CD14-positive monocyte (primary cell): ENCODE measurements at regions not wholly inside any gene's neighbourhood (a gene's known extent, or its start where the extent isn't known, plus 50 kb on each side); places are given as distances from the start of the nearest gene placed in this dataset.

Source experiments
- DNase-seq, 3 donors: peaks; one replicate each; pipeline ENCODE4 v3.0.0-alpha.2; 2011 to 2022
- H2AFZ ChIP-seq: 2 replicates; pipeline ENCODE4 v1.6.0; 2012; ENCODE audit warnings: mild to moderate bottlenecking, low read depth, low read length, inconsistent platforms; ENCODE audit not compliant: insufficient read depth, poor library complexity, severe bottlenecking
- H3K27ac ChIP-seq, 2 donors: 1 replicate in 1 of 2; 2 replicates in 1 of 2; pipeline ENCODE4 v1.5.1; 2012 to 2013; ENCODE audit warnings: low read length in 2 of 2, control low read depth in 1 of 2, inconsistent platforms in 1 of 2, low read depth in 1 of 2, mild to moderate bottlenecking in 1 of 2
- H3K27me3 ChIP-seq, 2 donors: one replicate each; pipeline versions ENCODE4 v1.6.0 to v1.6.1; 2011 to 2013; ENCODE audit warnings: low read length in 2 of 2; ENCODE audit not compliant: control insufficient read depth in 2 of 2, insufficient read depth in 2 of 2
- H3K36me3 ChIP-seq, 2 donors: replicated peaks in 1 of 2; 1 replicate in 1 of 2; 2 replicates in 1 of 2; pipeline versions ENCODE4 v1.5.1 to v1.6.1; 2012 to 2013; ENCODE audit warnings: low read length in 2 of 2, control low read depth in 1 of 2, inconsistent platforms in 1 of 2, mild to moderate bottlenecking in 1 of 2; ENCODE audit not compliant: insufficient read depth in 2 of 2, control insufficient read depth in 1 of 2
- H3K4me1 ChIP-seq, 2 donors: 1 replicate in 1 of 2; 2 replicates in 1 of 2; pipeline versions ENCODE4 v1.5.1 to v1.6.1; 2012 to 2013; ENCODE audit warnings: low read length in 2 of 2, control low read depth in 1 of 2, inconsistent platforms in 1 of 2, mild to moderate bottlenecking in 1 of 2, moderate library complexity in 1 of 2; ENCODE audit not compliant: insufficient read depth in 2 of 2, control insufficient read depth in 1 of 2
- H3K4me2 ChIP-seq: replicated peaks from 2 replicates; pipeline ENCODE3; 2012; ENCODE audit warnings: low read length, moderate library complexity, mild to moderate bottlenecking; ENCODE audit not compliant: poor library complexity, severe bottlenecking; ENCODE audit errors: extremely low read depth
- H3K4me3 ChIP-seq, 3 experiments: fragments of 200-600 bp in 1 of 3; sonication (generic) in 1 of 3; replicated peaks in 1 of 3; 1 replicate in 2 of 3; 2 replicates in 1 of 3; pipeline ENCODE4 v1.5.1; 2011 to 2013; ENCODE audit warnings: low read length in 3 of 3, mild to moderate bottlenecking in 3 of 3, control low read depth in 2 of 3, low read depth in 2 of 3, inconsistent platforms in 1 of 3, moderate library complexity in 1 of 3
- H3K79me2 ChIP-seq: 2 replicates; pipeline ENCODE4 v1.6.0; 2012; ENCODE audit warnings: mild to moderate bottlenecking, control low read depth, inconsistent platforms, low read length, moderate library complexity; ENCODE audit not compliant: insufficient read depth
- H3K9ac ChIP-seq: 2 replicates; pipeline ENCODE4 v1.6.0; 2017; ENCODE audit warnings: low read length, mild to moderate bottlenecking; ENCODE audit not compliant: insufficient read depth, poor library complexity, severe bottlenecking
- H3K9me3 ChIP-seq, 2 donors: replicated peaks in 1 of 2; 1 replicate in 1 of 2; 2 replicates in 1 of 2; pipeline versions ENCODE4 v1.5.1 to v1.6.1; 2012 to 2013; ENCODE audit warnings: low read length in 2 of 2, control low read depth in 1 of 2; ENCODE audit not compliant: control insufficient read depth in 1 of 2, insufficient read depth in 1 of 2
- H4K20me1 ChIP-seq: 2 replicates; pipeline ENCODE4 v1.6.0; 2012; ENCODE audit warnings: mild to moderate bottlenecking, low read length, control low read depth, moderate library complexity; ENCODE audit not compliant: insufficient read depth
- H3K27ac Mint-ChIP-seq, 7 donors: one replicate each; pipeline ENCODE4 v1.8.0; 2020; ENCODE audit warnings: mild to moderate bottlenecking in 7 of 7, mixed read lengths in 7 of 7, moderate library complexity in 6 of 7, inconsistent platforms in 2 of 7
- H3K27me3 Mint-ChIP-seq, 3 donors: one replicate each; pipeline ENCODE4 v1.8.0; 2021 to 2022; ENCODE audit warnings: low read depth in 3 of 3, mild to moderate bottlenecking in 3 of 3, mixed read lengths in 3 of 3, moderate library complexity in 3 of 3, inconsistent platforms in 1 of 3
- H3K36me3 Mint-ChIP-seq, 2 donors: one replicate each; pipeline ENCODE4 v1.8.0; 2020; ENCODE audit warnings: mixed read lengths in 2 of 2, inconsistent platforms in 1 of 2, mild to moderate bottlenecking in 1 of 2
- H3K4me1 Mint-ChIP-seq: one replicate; pipeline ENCODE4 v1.8.0; 2020; ENCODE audit warnings: mild to moderate bottlenecking, mixed read lengths
- H3K4me3 Mint-ChIP-seq, 2 donors: one replicate each; pipeline ENCODE4 v1.8.0; 2020; ENCODE audit warnings: mild to moderate bottlenecking in 2 of 2, mixed read lengths in 2 of 2, moderate library complexity in 1 of 2
- H3K9me3 Mint-ChIP-seq, 7 donors: one replicate each; pipeline ENCODE4 v1.8.0; 2020 to 2022; ENCODE audit warnings: mixed read lengths in 7 of 7, mild to moderate bottlenecking in 6 of 7, moderate library complexity in 6 of 7, inconsistent platforms in 2 of 7
- WGBS: methylation state at CpG from one replicate; pipeline ENCODE4 v1.1.5; 2013; ENCODE audit warnings: missing lambda C conversion rate; ENCODE audit not compliant: insufficient coverage; 5-methylcytosine and 5-hydroxymethylcytosine counted together
- intact Hi-C, 2 donors: fragments of 100-400 bp; cut with micrococcal nuclease; formaldehyde crosslinking; loops; one replicate each; pipeline versions ENCODE4 v1.15.0 to v1.15.1; 2023
- TF ChIP-seq, protein P1 (sequence below): fragments of 200-600 bp; IDR thresholded peaks from one replicate; pipeline ENCODE4 v1.8.0; 2022; ENCODE audit warnings: antibody characterized with exemption, mild to moderate bottlenecking

DNA sequence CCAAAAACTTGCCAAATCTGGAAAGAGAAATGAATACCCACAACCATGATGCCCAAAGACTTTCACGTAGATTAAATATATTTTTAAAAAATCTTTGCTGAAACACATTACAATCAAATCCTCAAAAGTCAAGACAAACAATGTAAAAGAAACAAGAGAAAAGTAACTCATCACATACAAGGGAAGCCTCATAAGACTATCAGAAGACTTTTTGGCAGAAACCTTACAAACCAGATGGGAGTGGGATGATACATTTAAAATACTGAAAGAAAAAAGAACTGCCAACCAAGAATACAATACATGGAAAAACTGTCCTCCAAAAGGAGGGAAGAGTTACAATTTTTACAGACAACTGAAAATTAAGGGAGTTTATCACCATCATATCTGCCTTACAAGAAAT lies 319.0 kb upstream of the INTU start:
- intact Hi-C loops = no loop called here
- no peak overlapping the region for H3K27ac ChIP-seq
- H3K9me3 ChIP-seq = peaks cover 6 to 16% of the 10 kb centered on the region in 2 donors
- no peaks in the 10 kb centered on the region for H3K27me3 ChIP-seq
- Mint-ChIP-seq H3K9me3 (peaks cover 0 to 26% (median 8%) of the 10 kb centered on the region in 7 donors), H3K27ac (no peak overlapping the region), H3K4me1 (no peaks in the 10 kb centered on the region), H3K27me3 (no peaks in the 10 kb centered on the region), H3K36me3 (no peaks in the 10 kb centered on the region), H3K4me3 (no peak overlapping the region)
- TF ChIP-seq, protein P1, sequence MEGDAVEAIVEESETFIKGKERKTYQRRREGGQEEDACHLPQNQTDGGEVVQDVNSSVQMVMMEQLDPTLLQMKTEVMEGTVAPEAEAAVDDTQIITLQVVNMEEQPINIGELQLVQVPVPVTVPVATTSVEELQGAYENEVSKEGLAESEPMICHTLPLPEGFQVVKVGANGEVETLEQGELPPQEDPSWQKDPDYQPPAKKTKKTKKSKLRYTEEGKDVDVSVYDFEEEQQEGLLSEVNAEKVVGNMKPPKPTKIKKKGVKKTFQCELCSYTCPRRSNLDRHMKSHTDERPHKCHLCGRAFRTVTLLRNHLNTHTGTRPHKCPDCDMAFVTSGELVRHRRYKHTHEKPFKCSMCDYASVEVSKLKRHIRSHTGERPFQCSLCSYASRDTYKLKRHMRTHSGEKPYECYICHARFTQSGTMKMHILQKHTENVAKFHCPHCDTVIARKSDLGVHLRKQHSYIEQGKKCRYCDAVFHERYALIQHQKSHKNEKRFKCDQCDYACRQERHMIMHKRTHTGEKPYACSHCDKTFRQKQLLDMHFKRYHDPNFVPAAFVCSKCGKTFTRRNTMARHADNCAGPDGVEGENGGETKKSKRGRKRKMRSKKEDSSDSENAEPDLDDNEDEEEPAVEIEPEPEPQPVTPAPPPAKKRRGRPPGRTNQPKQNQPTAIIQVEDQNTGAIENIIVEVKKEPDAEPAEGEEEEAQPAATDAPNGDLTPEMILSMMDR = no peak
- H4K20me1 ChIP-seq = no peaks in the 10 kb centered on the region
- H3K4me2 ChIP-seq = no peak overlapping the region
- no peak overlapping the region for H3K4me3 ChIP-seq
- no peak overlapping the region for H2AFZ ChIP-seq
- H3K36me3 ChIP-seq = no peaks in the 10 kb centered on the region
- H3K79me2 ChIP-seq = no peaks in the 10 kb centered on the region
- H3K9ac ChIP-seq = no peak overlapping the region
- no peaks in the 10 kb centered on the region for H3K4me1 ChIP-seq
- WGBS = no CpG with 5 or more reads among the region's 1 CpG
- DNase-seq = no peak

DNA sequence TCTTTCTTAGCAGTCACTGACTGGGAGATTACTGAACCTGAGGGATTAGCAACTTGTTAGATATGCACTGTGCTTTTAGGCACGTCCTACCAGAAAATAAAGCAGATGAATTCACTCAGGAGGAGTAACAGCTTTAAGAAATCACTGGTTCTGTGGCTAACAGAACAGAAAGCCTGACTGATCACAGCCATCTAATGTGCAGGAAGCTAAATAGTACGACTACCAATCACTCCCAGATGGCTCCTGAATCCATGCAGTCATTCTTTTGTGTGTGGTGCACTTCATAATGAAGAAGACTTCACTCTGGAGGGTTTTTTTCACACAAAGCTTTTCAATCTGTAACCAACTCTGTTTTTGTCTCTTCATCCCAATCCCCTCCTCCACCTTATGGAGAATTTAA lies 305.3 kb upstream of the INTU start:
- Histone ChIP-seq H3K79me2 (no peaks in the 10 kb centered on the region), H3K36me3 (no peaks in the 10 kb centered on the region), H3K4me3 (no peak overlapping the region), H3K27me3 (no peaks in the 10 kb centered on the region), H4K20me1 (no peaks in the 10 kb centered on the region), H2AFZ (no peak overlapping the region), H3K9ac (no peak overlapping the region), H3K27ac (no peak overlapping the region), H3K9me3 (peaks cover 7 to 26% of the 10 kb centered on the region in 2 donors), H3K4me1 (no peaks in the 10 kb centered on the region), H3K4me2 (no peak overlapping the region)
- no peak overlapping the region for H3K27ac Mint-ChIP-seq
- H3K4me3 Mint-ChIP-seq = no peak overlapping the region
- intact Hi-C loops = no loop called here
- H3K4me1 Mint-ChIP-seq = no peaks in the 10 kb centered on the region
- DNase-seq = no peak
- peaks cover 2 to 15% (median 7%) of the 10 kb centered on the region in 7 donors for H3K9me3 Mint-ChIP-seq
- WGBS = 43% methylated on average over 1 of the region's 2 CpGs
- H3K27me3 Mint-ChIP-seq = no peaks in the 10 kb centered on the region
- TF ChIP-seq, protein P1 = no peak
- H3K36me3 Mint-ChIP-seq = no peaks in the 10 kb centered on the region
